ENCODE measurements at regions not wholly inside any gene's neighbourhood (a gene's known extent, or its start where the extent isn't known, plus 50 kb on each side); places are given as distances from the start of the nearest gene placed in this dataset.

DNA sequence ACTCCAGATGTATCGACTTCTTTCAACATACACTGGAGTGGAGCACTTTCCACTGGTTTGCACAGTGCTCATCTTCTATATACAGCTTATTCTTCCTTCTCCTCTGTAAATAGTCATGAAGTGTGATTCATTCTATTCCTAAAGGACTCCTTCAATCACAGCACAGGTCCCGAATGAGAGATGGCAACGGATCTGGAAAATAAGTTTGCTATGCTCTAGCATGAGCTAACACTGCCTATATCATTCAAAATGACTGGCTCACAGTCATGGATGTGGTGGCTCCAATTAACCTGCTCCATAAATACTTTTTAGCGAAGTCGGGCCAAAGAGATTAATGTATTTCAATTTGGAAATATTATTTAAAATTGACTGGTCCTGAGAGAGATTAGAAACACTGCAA is 272.1 kb upstream of the CDH6 start:
- no peaks in the 10 kb centered on the region for H3K4me1 ChIP-seq (ENCODE audit: insufficient read depth)
- H3K27ac Mint-ChIP-seq, result no peak overlapping the region
- no peaks in the 10 kb centered on the region for H3K36me3 Mint-ChIP-seq (ENCODE audit: low read depth)
- DNase-seq (ENCODE audit: low spot score) (no peak), ATAC-seq (no peak)
- H3K27ac ChIP-seq (ENCODE audit: low read depth), result no peak overlapping the region
- H3K36me3 ChIP-seq (ENCODE audit: insufficient read depth), result no peaks in the 10 kb centered on the region
- H3F3A ChIP-seq (replicated peaks; ENCODE audit: low read depth), result no peaks in the 10 kb centered on the region
- H3K4me2 ChIP-seq, result no peak overlapping the region
- no peaks in the 10 kb centered on the region for H3K79me2 ChIP-seq (replicated peaks; ENCODE audit: insufficient read depth)
- peaks cover 2% of the 10 kb centered on the region for H3K27me3 Mint-ChIP-seq (ENCODE audit: insufficient read depth, low read depth, poor library complexity)
- H3K27me3 ChIP-seq (ENCODE audit: insufficient read depth), result no peaks in the 10 kb centered on the region
- no peak overlapping the region for H2AFZ ChIP-seq
- no peak overlapping the region for H3K4me3 Mint-ChIP-seq
- H3K9me2 ChIP-seq (ENCODE audit: insufficient read depth), result no peaks in the 10 kb centered on the region
- no peaks in the 10 kb centered on the region; the same call in 2 of the 3 replicates for H3K9me3 Mint-ChIP-seq
- H4K20me1 ChIP-seq (replicated peaks; ENCODE audit: insufficient read depth), result no peaks in the 10 kb centered on the region
- H3K4me1 Mint-ChIP-seq, result peaks cover 6% of the 10 kb centered on the region; the same call in 1 of the 3 replicates
- no peak overlapping the region for H3K4me3 ChIP-seq
- no peak for TF ChIP-seq EZH2phosphoT487 (IDR thresholded peaks at IDR 0.05; ENCODE audit: unreplicated experiment)
- no peak for TF ChIP-seq CREB1 (CRISPR knock-in tag; IDR thresholded peaks at IDR 0.05; ENCODE audit: low read depth)
- TF ChIP-seq, protein P1, sequence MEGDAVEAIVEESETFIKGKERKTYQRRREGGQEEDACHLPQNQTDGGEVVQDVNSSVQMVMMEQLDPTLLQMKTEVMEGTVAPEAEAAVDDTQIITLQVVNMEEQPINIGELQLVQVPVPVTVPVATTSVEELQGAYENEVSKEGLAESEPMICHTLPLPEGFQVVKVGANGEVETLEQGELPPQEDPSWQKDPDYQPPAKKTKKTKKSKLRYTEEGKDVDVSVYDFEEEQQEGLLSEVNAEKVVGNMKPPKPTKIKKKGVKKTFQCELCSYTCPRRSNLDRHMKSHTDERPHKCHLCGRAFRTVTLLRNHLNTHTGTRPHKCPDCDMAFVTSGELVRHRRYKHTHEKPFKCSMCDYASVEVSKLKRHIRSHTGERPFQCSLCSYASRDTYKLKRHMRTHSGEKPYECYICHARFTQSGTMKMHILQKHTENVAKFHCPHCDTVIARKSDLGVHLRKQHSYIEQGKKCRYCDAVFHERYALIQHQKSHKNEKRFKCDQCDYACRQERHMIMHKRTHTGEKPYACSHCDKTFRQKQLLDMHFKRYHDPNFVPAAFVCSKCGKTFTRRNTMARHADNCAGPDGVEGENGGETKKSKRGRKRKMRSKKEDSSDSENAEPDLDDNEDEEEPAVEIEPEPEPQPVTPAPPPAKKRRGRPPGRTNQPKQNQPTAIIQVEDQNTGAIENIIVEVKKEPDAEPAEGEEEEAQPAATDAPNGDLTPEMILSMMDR (conservative IDR thresholded peaks at IDR 0.05; ENCODE audit: low read depth in 2 of 2), result no peak
- TF ChIP-seq ZNF114 (CRISPR knock-in tag; IDR thresholded peaks at IDR 0.05), result no peak

DNA sequence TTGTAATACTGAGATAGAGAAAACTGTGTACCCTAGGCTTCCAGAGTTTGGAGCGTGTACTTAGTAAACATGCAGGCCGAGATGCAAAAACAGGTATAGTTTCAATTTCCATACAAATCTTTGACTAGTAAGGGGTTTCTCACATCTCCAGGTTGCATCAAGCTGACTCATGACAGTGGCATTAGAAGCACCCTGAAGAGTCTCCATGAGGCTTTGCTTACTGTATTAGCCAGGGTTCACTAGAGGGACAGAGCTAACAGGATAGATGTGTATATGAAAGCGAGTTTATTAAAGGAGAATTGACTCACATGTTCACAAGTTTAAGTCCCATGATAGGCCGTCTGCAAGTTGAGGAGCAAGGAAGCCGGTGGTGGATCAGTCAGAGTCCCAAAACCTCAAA is 275.3 kb upstream of the CDH6 start:
- Histone ChIP-seq H2AFZ (no peak overlapping the region), H3K79me2 (replicated peaks; ENCODE audit: insufficient read depth) (no peaks in the 10 kb centered on the region), H3F3A (replicated peaks; ENCODE audit: low read depth) (no peaks in the 10 kb centered on the region), H3K4me1 (ENCODE audit: insufficient read depth) (no peaks in the 10 kb centered on the region), H3K4me2 (no peak overlapping the region), H3K27ac (ENCODE audit: low read depth) (no peak overlapping the region), H3K36me3 (ENCODE audit: insufficient read depth) (no peaks in the 10 kb centered on the region), H4K20me1 (replicated peaks; ENCODE audit: insufficient read depth) (no peaks in the 10 kb centered on the region), H3K9me2 (ENCODE audit: insufficient read depth) (no peaks in the 10 kb centered on the region), H3K27me3 (ENCODE audit: insufficient read depth) (no peaks in the 10 kb centered on the region), H3K4me3 (no peak overlapping the region)
- no peak for DNase-seq (ENCODE audit: low spot score)
- H3K4me1 Mint-ChIP-seq, result peaks cover 6% of the 10 kb centered on the region; the same call in 1 of the 3 replicates
- ATAC-seq, result no peak
- H3K9me3 Mint-ChIP-seq, result no peaks in the 10 kb centered on the region
- H3K27me3 Mint-ChIP-seq (ENCODE audit: insufficient read depth, low read depth, poor library complexity), result peaks cover 2% of the 10 kb centered on the region
- no peaks in the 10 kb centered on the region for H3K36me3 Mint-ChIP-seq (ENCODE audit: low read depth)
- H3K27ac Mint-ChIP-seq, result no peak overlapping the region
- no peak overlapping the region for H3K4me3 Mint-ChIP-seq
- no peak for TF ChIP-seq ZNF114 (CRISPR knock-in tag; IDR thresholded peaks at IDR 0.05)
- TF ChIP-seq, protein P1 (conservative IDR thresholded peaks at IDR 0.05; ENCODE audit: low read depth in 2 of 2), result no peak
- no peak for TF ChIP-seq EZH2phosphoT487 (IDR thresholded peaks at IDR 0.05; ENCODE audit: unreplicated experiment)
- no peak for TF ChIP-seq NANOG (IDR thresholded peaks at IDR 0.05; ENCODE audit: borderline replicate concordance)
- TF ChIP-seq JUNB (IDR thresholded peaks at IDR 0.05; ENCODE audit: unreplicated experiment), result no peak
- no peak for TF ChIP-seq STAT1 (IDR thresholded peaks at IDR 0.05; ENCODE audit: unreplicated experiment)
- no peak for TF ChIP-seq ZNF331 (CRISPR knock-in tag; IDR thresholded peaks at IDR 0.05; ENCODE audit: low read depth)
- TF ChIP-seq EZH2 (IDR thresholded peaks at IDR 0.05; ENCODE audit: low read depth, unreplicated experiment), result no peak
- no peak for TF ChIP-seq CREB1 (CRISPR knock-in tag; IDR thresholded peaks at IDR 0.05; ENCODE audit: low read depth)
- TF ChIP-seq, protein P2, sequence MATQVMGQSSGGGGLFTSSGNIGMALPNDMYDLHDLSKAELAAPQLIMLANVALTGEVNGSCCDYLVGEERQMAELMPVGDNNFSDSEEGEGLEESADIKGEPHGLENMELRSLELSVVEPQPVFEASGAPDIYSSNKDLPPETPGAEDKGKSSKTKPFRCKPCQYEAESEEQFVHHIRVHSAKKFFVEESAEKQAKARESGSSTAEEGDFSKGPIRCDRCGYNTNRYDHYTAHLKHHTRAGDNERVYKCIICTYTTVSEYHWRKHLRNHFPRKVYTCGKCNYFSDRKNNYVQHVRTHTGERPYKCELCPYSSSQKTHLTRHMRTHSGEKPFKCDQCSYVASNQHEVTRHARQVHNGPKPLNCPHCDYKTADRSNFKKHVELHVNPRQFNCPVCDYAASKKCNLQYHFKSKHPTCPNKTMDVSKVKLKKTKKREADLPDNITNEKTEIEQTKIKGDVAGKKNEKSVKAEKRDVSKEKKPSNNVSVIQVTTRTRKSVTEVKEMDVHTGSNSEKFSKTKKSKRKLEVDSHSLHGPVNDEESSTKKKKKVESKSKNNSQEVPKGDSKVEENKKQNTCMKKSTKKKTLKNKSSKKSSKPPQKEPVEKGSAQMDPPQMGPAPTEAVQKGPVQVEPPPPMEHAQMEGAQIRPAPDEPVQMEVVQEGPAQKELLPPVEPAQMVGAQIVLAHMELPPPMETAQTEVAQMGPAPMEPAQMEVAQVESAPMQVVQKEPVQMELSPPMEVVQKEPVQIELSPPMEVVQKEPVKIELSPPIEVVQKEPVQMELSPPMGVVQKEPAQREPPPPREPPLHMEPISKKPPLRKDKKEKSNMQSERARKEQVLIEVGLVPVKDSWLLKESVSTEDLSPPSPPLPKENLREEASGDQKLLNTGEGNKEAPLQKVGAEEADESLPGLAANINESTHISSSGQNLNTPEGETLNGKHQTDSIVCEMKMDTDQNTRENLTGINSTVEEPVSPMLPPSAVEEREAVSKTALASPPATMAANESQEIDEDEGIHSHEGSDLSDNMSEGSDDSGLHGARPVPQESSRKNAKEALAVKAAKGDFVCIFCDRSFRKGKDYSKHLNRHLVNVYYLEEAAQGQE (IDR thresholded peaks at IDR 0.05; ENCODE audit: unreplicated experiment), result no peak
- no peak for TF ChIP-seq POLR2AphosphoS5 (IDR thresholded peaks at IDR 0.05; ENCODE audit: low read depth)
- TF ChIP-seq ETS1 (IDR thresholded peaks at IDR 0.05), result no peak

Data from GM23338 (cell line).